ENCODE measurements at regions not wholly inside any gene's neighbourhood (a gene's known extent, or its start where the extent isn't known, plus 50 kb on each side); places are given as distances from the start of the nearest gene placed in this dataset.

GRCh38 chr9:92234514-92234913 is 59.0 kb downstream of the IARS1 start:
- TF ChIP-seq EP300 (IDR thresholded peaks at IDR 0.05) (no peak), POLR2AphosphoS5 (IDR thresholded peaks at IDR 0.05) (no peak), POLR2A (IDR thresholded peaks at IDR 0.05; ENCODE audit: low read depth) (no peak)
- TF ChIP-seq, protein P1, sequence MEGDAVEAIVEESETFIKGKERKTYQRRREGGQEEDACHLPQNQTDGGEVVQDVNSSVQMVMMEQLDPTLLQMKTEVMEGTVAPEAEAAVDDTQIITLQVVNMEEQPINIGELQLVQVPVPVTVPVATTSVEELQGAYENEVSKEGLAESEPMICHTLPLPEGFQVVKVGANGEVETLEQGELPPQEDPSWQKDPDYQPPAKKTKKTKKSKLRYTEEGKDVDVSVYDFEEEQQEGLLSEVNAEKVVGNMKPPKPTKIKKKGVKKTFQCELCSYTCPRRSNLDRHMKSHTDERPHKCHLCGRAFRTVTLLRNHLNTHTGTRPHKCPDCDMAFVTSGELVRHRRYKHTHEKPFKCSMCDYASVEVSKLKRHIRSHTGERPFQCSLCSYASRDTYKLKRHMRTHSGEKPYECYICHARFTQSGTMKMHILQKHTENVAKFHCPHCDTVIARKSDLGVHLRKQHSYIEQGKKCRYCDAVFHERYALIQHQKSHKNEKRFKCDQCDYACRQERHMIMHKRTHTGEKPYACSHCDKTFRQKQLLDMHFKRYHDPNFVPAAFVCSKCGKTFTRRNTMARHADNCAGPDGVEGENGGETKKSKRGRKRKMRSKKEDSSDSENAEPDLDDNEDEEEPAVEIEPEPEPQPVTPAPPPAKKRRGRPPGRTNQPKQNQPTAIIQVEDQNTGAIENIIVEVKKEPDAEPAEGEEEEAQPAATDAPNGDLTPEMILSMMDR (IDR thresholded peaks at IDR 0.05), result no peak

All from esophagus muscularis mucosa (tissue), 4 donors.